Activated CD4-positive, alpha-beta T cell treated with anti-CD3 and anti-CD28 coated beads, Interleukin-2, amount 10 ng/mL, durations not matched to agents 24 days and 14 days (primary cell): ENCODE measurements at regions not wholly inside any gene's neighbourhood (a gene's known extent, or its start where the extent isn't known, plus 50 kb on each side); places are given as distances from the start of the nearest gene placed in this dataset.

ENCODE experiments used
- DNase-seq: peaks from one replicate; pipeline ENCODE4 v3.0.0; 2022
- H3K27ac Mint-ChIP-seq: one replicate; pipeline ENCODE4 v1.8.0; 2022; ENCODE audit warnings: mild to moderate bottlenecking, mixed read lengths
- H3K27me3 Mint-ChIP-seq: one replicate; pipeline ENCODE4 v1.8.0; 2022; ENCODE audit warnings: mixed read lengths
- H3K36me3 Mint-ChIP-seq: one replicate; pipeline ENCODE4 v1.8.0; 2022; ENCODE audit warnings: low read depth, mild to moderate bottlenecking, mixed read lengths
- H3K4me1 Mint-ChIP-seq: one replicate; pipeline ENCODE4 v1.8.0; 2021; ENCODE audit warnings: mixed read lengths
- H3K4me3 Mint-ChIP-seq: one replicate; pipeline ENCODE4 v1.8.0; 2022; ENCODE audit warnings: mild to moderate bottlenecking, moderate library complexity, mixed read lengths
- H3K9me3 Mint-ChIP-seq: one replicate; pipeline ENCODE4 v1.8.0; 2021; ENCODE audit warnings: mixed read lengths
- intact Hi-C: fragments of 100-400 bp; cut with micrococcal nuclease; formaldehyde crosslinking; loops from one replicate; pipeline ENCODE4 v1.15.1; 2023

GRCh38 chr6:82084324-82084920 is 163.1 kb downstream of the IBTK start:
- intact Hi-C loops = no loop called here
- no peak for DNase-seq
- no peaks in the 10 kb centered on the region for H3K4me1 Mint-ChIP-seq
- peaks cover 2% of the 10 kb centered on the region for H3K27me3 Mint-ChIP-seq
- no peak overlapping the region for H3K27ac Mint-ChIP-seq
- no peaks in the 10 kb centered on the region for H3K9me3 Mint-ChIP-seq
- H3K4me3 Mint-ChIP-seq = no peak overlapping the region
- no peaks in the 10 kb centered on the region for H3K36me3 Mint-ChIP-seq

DNA sequence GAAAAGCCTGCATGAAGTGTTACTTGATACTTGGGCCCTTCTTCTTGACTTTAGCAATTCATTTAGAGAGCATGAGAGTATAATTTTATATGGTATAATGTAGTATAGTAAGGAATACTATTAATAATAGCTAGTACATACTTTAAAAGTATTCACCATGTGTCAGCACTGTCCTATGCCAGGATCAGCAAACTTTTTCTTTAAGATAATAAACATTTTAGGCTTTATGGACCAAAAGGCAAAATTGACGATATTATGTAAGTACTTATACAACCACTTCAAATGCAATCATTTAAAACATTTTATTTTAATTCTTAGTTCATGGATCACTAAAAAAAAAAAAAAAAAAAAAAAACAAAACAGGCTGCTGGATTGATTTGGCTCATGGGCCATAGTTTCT is 163.9 kb downstream of the IBTK start:
- H3K4me3 Mint-ChIP-seq = no peak overlapping the region
- DNase-seq = no peak
- no peaks in the 10 kb centered on the region for H3K4me1 Mint-ChIP-seq
- intact Hi-C loops = no loop called here
- no peaks in the 10 kb centered on the region for H3K36me3 Mint-ChIP-seq
- peaks cover 2% of the 10 kb centered on the region for H3K27me3 Mint-ChIP-seq
- H3K27ac Mint-ChIP-seq = no peak overlapping the region
- H3K9me3 Mint-ChIP-seq = no peaks in the 10 kb centered on the region

DNA sequence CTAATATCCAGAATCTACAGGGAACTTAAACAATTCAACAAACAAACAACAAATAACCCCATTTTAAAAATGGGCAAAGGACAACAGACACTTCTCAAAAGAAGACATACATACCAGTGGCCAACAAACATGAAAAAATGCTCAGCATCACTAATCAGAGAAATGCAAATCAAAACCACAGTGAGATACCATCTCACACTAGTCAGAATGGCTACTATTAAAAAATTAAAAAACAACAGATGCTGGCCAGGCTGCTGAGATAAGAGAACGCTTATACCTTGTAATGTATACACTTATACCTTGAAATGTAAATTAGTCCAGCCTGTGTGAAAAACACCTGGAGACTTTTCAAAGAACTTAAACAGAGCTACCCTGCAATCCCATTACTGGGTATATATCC is 166.8 kb downstream of the IBTK start:
- Mint-ChIP-seq H3K27ac (no peak overlapping the region), H3K4me1 (no peaks in the 10 kb centered on the region), H3K9me3 (no peaks in the 10 kb centered on the region), H3K36me3 (no peaks in the 10 kb centered on the region), H3K27me3 (peaks cover 2% of the 10 kb centered on the region), H3K4me3 (no peak overlapping the region)
- intact Hi-C loops = no loop called here
- no peak for DNase-seq

GRCh38 chr6:82078286-82078908 is 169.1 kb downstream of the IBTK start:
- no peaks in the 10 kb centered on the region for H3K4me1 Mint-ChIP-seq
- DNase-seq = no peak
- no peak overlapping the region for H3K27ac Mint-ChIP-seq
- intact Hi-C loops = no loop called here
- H3K4me3 Mint-ChIP-seq = no peak overlapping the region
- H3K9me3 Mint-ChIP-seq = no peaks in the 10 kb centered on the region
- no peaks in the 10 kb centered on the region for H3K36me3 Mint-ChIP-seq
- peaks cover 2% of the 10 kb centered on the region for H3K27me3 Mint-ChIP-seq

DNA sequence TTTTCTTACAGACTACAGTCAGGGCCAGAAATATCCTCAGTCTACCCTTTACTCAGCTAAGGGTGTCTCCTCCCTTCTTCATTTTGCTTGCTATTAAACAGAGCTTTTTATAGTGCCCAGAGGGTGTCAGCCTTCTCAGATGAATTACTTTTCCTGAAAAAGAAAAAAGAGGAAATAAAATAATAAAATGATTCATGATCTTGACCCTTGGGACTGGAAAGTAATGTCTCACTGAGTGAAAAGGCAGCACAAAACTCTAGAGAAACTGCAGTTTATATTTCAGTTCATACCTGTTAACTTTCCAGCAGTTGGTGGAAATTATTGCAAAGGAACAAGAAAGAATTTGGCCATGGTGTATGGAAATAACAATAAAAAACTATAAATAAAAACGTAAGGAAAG is 170.6 kb downstream of the IBTK start:
- intact Hi-C loops = no loop called here
- Mint-ChIP-seq H3K9me3 (no peaks in the 10 kb centered on the region), H3K4me1 (no peaks in the 10 kb centered on the region), H3K27me3 (no peaks in the 10 kb centered on the region), H3K4me3 (no peak overlapping the region), H3K27ac (no peak overlapping the region), H3K36me3 (no peaks in the 10 kb centered on the region)
- no peak for DNase-seq

- H3K9me3 Mint-ChIP-seq = no peaks in the 10 kb centered on the region
- H3K4me3 Mint-ChIP-seq = no peak overlapping the region
- H3K36me3 Mint-ChIP-seq = no peaks in the 10 kb centered on the region
- DNase-seq = no peak
- H3K4me1 Mint-ChIP-seq = no peaks in the 10 kb centered on the region
- H3K27me3 Mint-ChIP-seq = no peaks in the 10 kb centered on the region
- H3K27ac Mint-ChIP-seq = no peak overlapping the region
- intact Hi-C loops = no loop called here
Observed at GRCh38 chr6:82074556-82074955, 173.0 kb downstream of the IBTK start.

DNA sequence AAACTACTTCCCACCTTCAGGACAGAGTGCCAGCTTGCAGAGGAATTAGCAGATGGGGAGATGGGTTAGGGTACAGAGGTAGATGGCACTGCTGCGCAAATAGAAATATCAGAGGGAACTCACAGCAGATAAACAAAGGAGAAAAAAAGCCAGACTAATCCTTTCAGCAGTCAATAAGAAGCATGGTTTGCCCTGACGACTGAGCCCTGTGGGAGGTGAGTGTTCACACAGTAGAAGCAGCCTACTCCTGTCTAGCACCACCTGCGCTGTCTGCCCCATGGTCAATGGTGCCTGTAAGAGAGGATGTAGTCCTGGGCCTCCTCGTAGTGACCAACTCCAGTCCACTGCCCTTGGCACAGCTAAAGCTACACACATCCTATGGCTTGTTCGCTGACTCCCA is 174.1 kb downstream of the IBTK start:
- DNase-seq = no peak
- no peaks in the 10 kb centered on the region for H3K4me1 Mint-ChIP-seq
- H3K27me3 Mint-ChIP-seq = no peaks in the 10 kb centered on the region
- H3K9me3 Mint-ChIP-seq = no peaks in the 10 kb centered on the region
- H3K36me3 Mint-ChIP-seq = no peaks in the 10 kb centered on the region
- intact Hi-C loops = no loop called here
- no peak overlapping the region for H3K27ac Mint-ChIP-seq
- no peak overlapping the region for H3K4me3 Mint-ChIP-seq

DNA sequence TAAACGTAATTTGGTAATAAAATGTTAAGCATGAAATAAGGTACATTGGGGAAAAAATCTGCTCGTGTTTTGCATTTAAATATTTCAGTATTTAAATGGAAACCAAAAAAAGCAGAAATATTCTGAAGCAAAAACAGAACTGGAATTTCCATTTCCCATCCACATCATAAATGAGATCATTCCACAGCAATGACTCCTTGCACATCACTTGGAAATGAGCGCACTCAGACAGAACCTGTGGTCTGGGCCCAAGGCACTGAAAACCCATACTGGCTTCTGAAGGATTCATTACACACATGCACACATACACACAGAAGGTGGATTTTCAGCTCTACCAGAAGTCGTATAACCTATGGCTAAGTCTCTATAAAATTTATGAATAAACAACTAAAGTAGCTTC is 174.8 kb downstream of the IBTK start:
- Mint-ChIP-seq H3K36me3 (no peaks in the 10 kb centered on the region), H3K4me1 (no peaks in the 10 kb centered on the region), H3K27ac (no peak overlapping the region), H3K27me3 (no peaks in the 10 kb centered on the region), H3K9me3 (no peaks in the 10 kb centered on the region), H3K4me3 (no peak overlapping the region)
- intact Hi-C loops = no loop called here
- DNase-seq = no peak

DNA sequence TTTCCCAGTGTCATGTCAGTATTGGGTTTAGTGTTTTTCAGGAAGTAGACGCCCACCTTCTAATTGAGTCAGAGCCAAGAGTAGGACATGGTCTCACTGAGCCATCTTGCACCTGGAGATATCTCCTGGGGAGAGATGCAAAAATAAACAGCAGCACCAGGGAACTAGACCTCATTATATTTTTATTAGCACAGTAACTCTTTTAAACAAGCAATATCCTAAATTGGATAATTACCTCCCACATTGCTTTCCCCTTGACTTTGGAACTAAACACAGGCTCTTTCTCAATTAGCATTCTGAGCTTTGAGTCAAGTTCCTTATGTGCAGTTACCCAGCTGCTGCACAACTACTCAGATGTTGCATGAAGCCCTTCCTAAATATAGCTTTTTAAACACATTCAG is 175.4 kb downstream of the IBTK start:
- Mint-ChIP-seq H3K9me3 (no peaks in the 10 kb centered on the region), H3K36me3 (no peaks in the 10 kb centered on the region), H3K27me3 (no peaks in the 10 kb centered on the region), H3K27ac (no peak overlapping the region), H3K4me3 (no peak overlapping the region), H3K4me1 (no peaks in the 10 kb centered on the region)
- intact Hi-C loops = no loop called here
- no peak for DNase-seq

GRCh38 chr6:82068721-82069120 is 178.8 kb downstream of the IBTK start:
- no peaks in the 10 kb centered on the region for H3K9me3 Mint-ChIP-seq
- H3K27me3 Mint-ChIP-seq = no peaks in the 10 kb centered on the region
- H3K27ac Mint-ChIP-seq = no peak overlapping the region
- DNase-seq = no peak
- no peaks in the 10 kb centered on the region for H3K4me1 Mint-ChIP-seq
- intact Hi-C loops = no loop called here
- H3K36me3 Mint-ChIP-seq = no peaks in the 10 kb centered on the region
- H3K4me3 Mint-ChIP-seq = no peak overlapping the region

GRCh38 chr6:82066991-82067411 is 180.5 kb downstream of the IBTK start:
- no peak overlapping the region for H3K4me3 Mint-ChIP-seq
- H3K27ac Mint-ChIP-seq = no peak overlapping the region
- intact Hi-C loops = no loop called here
- no peaks in the 10 kb centered on the region for H3K9me3 Mint-ChIP-seq
- no peaks in the 10 kb centered on the region for H3K27me3 Mint-ChIP-seq
- no peak for DNase-seq
- no peaks in the 10 kb centered on the region for H3K36me3 Mint-ChIP-seq
- H3K4me1 Mint-ChIP-seq = no peaks in the 10 kb centered on the region

DNA sequence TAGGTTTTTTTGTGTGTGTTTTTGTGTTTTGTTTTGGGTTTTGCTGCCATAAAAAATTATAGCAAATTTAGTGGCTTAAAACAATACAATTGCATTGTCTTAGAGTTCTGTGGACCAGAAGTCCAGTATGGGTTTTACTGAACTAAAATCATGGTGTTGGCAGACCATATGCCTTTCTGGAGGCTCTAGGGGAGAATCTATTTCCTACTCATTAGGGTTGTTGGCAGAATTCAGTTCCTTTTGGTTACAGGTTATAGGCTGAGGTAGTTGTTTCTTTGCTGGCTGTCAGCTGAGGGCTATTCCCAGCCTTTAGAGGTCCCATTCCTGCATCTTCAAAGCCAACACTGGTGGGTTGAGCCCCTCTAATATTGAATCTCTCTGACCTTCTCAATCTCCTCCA is 181.3 kb downstream of the IBTK start:
- H3K4me1 Mint-ChIP-seq = no peaks in the 10 kb centered on the region
- no peak overlapping the region for H3K27ac Mint-ChIP-seq
- no peaks in the 10 kb centered on the region for H3K9me3 Mint-ChIP-seq
- H3K4me3 Mint-ChIP-seq = no peak overlapping the region
- no peaks in the 10 kb centered on the region for H3K36me3 Mint-ChIP-seq
- no peak for DNase-seq
- intact Hi-C loops = no loop called here
- H3K27me3 Mint-ChIP-seq = no peaks in the 10 kb centered on the region

DNA sequence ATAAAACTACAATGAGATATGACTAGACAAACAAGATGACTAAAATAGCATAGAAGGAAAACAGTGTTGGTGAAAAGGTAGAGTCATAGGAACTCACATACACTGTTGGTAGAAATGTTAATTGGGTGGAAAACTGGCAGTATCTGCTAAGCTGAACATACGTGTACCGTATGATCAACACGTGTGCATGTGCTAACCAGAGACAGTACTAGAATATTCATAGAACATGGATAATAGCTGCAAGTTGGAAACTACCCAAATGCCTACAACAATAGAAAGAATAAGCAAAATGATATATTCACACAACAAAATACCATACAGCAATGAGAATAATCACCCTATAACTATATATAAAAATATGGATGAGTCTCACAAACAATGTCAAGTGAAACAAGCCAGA is 184.0 kb downstream of the IBTK start:
- no peak for DNase-seq
- intact Hi-C loops = no loop called here
- Mint-ChIP-seq H3K4me3 (no peak overlapping the region), H3K9me3 (no peaks in the 10 kb centered on the region), H3K27me3 (no peaks in the 10 kb centered on the region), H3K36me3 (no peaks in the 10 kb centered on the region), H3K4me1 (no peaks in the 10 kb centered on the region), H3K27ac (no peak overlapping the region)

GRCh38 chr6:82062219-82062618 is 185.3 kb downstream of the IBTK start:
- no peaks in the 10 kb centered on the region for H3K36me3 Mint-ChIP-seq
- DNase-seq = no peak
- H3K4me1 Mint-ChIP-seq = no peaks in the 10 kb centered on the region
- intact Hi-C loops = no loop called here
- no peak overlapping the region for H3K4me3 Mint-ChIP-seq
- H3K27me3 Mint-ChIP-seq = no peaks in the 10 kb centered on the region
- no peaks in the 10 kb centered on the region for H3K9me3 Mint-ChIP-seq
- no peak overlapping the region for H3K27ac Mint-ChIP-seq

- H3K27ac Mint-ChIP-seq = no peak overlapping the region
- H3K27me3 Mint-ChIP-seq = peaks cover 2% of the 10 kb centered on the region
- intact Hi-C loops = no loop called here
- no peaks in the 10 kb centered on the region for H3K9me3 Mint-ChIP-seq
- no peak overlapping the region for H3K4me3 Mint-ChIP-seq
- no peak for DNase-seq
- no peaks in the 10 kb centered on the region for H3K36me3 Mint-ChIP-seq
- no peaks in the 10 kb centered on the region for H3K4me1 Mint-ChIP-seq
Observed at GRCh38 chr6:82057846-82058554, 189.5 kb downstream of the IBTK start.
